ENCODE measurements at regions not wholly inside any gene's neighbourhood (a gene's known extent, or its start where the extent isn't known, plus 50 kb on each side); places are given as distances from the start of the nearest gene placed in this dataset.

GRCh38 chr5:67537439-67538148 is 341.0 kb upstream of the CD180 start:
- TF ChIP-seq SPI1 (IDR thresholded peaks at IDR 0.05; ENCODE audit: low read depth, low read length) (no peak), POLR2A (IDR thresholded peaks at IDR 0.05; ENCODE audit: low read depth, low read length) (no peak), POU2F2 (IDR thresholded peaks at IDR 0.05; ENCODE audit: low read depth, low read length) (no peak), POLR2AphosphoS5 (IDR thresholded peaks at IDR 0.05; ENCODE audit: low read depth, low read length) (no peak), TAF1 (IDR thresholded peaks at IDR 0.05; ENCODE audit: low read depth, low read length) (no peak), PAX5 (IDR thresholded peaks at IDR 0.05; ENCODE audit: insufficient read depth, low read length, severe bottlenecking) (no peak)
- FAIRE-seq (no peak), DNase-seq (ENCODE audit: insufficient read length, low spot score) (no peak)

GRCh38 chr5:67536866-67537265 is 340.3 kb upstream of the CD180 start:
- DNase-seq (ENCODE audit: insufficient read length, low spot score) (no peak), FAIRE-seq (no peak)
- TF ChIP-seq POU2F2 (IDR thresholded peaks at IDR 0.05; ENCODE audit: low read depth, low read length) (no peak), TAF1 (IDR thresholded peaks at IDR 0.05; ENCODE audit: low read depth, low read length) (no peak), SPI1 (IDR thresholded peaks at IDR 0.05; ENCODE audit: low read depth, low read length) (no peak), POLR2AphosphoS5 (IDR thresholded peaks at IDR 0.05; ENCODE audit: low read depth, low read length) (no peak), POLR2A (IDR thresholded peaks at IDR 0.05; ENCODE audit: low read depth, low read length) (no peak)

- FAIRE-seq (no peak), DNase-seq (ENCODE audit: insufficient read length, low spot score) (no peak)
- TF ChIP-seq TAF1 (IDR thresholded peaks at IDR 0.05; ENCODE audit: low read depth, low read length): no peak
- no peak for TF ChIP-seq POU2F2 (IDR thresholded peaks at IDR 0.05; ENCODE audit: low read depth, low read length)
- no peak for TF ChIP-seq PAX5 (IDR thresholded peaks at IDR 0.05; ENCODE audit: insufficient read depth, low read length, severe bottlenecking)
- TF ChIP-seq POLR2AphosphoS5 (IDR thresholded peaks at IDR 0.05; ENCODE audit: low read depth, low read length): no peak
- no peak for TF ChIP-seq SPI1 (IDR thresholded peaks at IDR 0.05; ENCODE audit: low read depth, low read length)
These were observed 334.1 kb upstream of the CD180 start for GRCh38 chr5:67530609-67531255.

- TF ChIP-seq TAF1 (IDR thresholded peaks at IDR 0.05; ENCODE audit: low read depth, low read length): no peak
- TF ChIP-seq PAX5 (IDR thresholded peaks at IDR 0.05; ENCODE audit: insufficient read depth, low read length, severe bottlenecking): no peak
- no peak for TF ChIP-seq SPI1 (IDR thresholded peaks at IDR 0.05; ENCODE audit: low read depth, low read length)
- no peak for TF ChIP-seq POU2F2 (IDR thresholded peaks at IDR 0.05; ENCODE audit: low read depth, low read length)
- no peak for TF ChIP-seq POLR2AphosphoS5 (IDR thresholded peaks at IDR 0.05; ENCODE audit: low read depth, low read length)
- TF ChIP-seq POLR2A (IDR thresholded peaks at IDR 0.05; ENCODE audit: low read depth, low read length): no peak
- FAIRE-seq (no peak), DNase-seq (ENCODE audit: insufficient read length, low spot score) (no peak)
These were observed 332.4 kb upstream of the CD180 start for GRCh38 chr5:67528953-67529352.

- FAIRE-seq (no peak), DNase-seq (ENCODE audit: insufficient read length, low spot score) (no peak)
- TF ChIP-seq PAX5 (IDR thresholded peaks at IDR 0.05; ENCODE audit: insufficient read depth, low read length, severe bottlenecking) (no peak), POU2F2 (IDR thresholded peaks at IDR 0.05; ENCODE audit: low read depth, low read length) (no peak), POLR2AphosphoS5 (IDR thresholded peaks at IDR 0.05; ENCODE audit: low read depth, low read length) (no peak), SPI1 (IDR thresholded peaks at IDR 0.05; ENCODE audit: low read depth, low read length) (no peak), TAF1 (IDR thresholded peaks at IDR 0.05; ENCODE audit: low read depth, low read length) (no peak), POLR2A (IDR thresholded peaks at IDR 0.05; ENCODE audit: low read depth, low read length) (no peak)
These were observed 330.2 kb upstream of the CD180 start for GRCh38 chr5:67526793-67527192.

- DNase-seq (ENCODE audit: insufficient read length, low spot score) (no peak), FAIRE-seq (no peak)
- no peak for TF ChIP-seq TAF1 (IDR thresholded peaks at IDR 0.05; ENCODE audit: low read depth, low read length)
- TF ChIP-seq SPI1 (IDR thresholded peaks at IDR 0.05; ENCODE audit: low read depth, low read length): no peak
- no peak for TF ChIP-seq POLR2AphosphoS5 (IDR thresholded peaks at IDR 0.05; ENCODE audit: low read depth, low read length)
- TF ChIP-seq POLR2A (IDR thresholded peaks at IDR 0.05; ENCODE audit: low read depth, low read length): no peak
- TF ChIP-seq POU2F2 (IDR thresholded peaks at IDR 0.05; ENCODE audit: low read depth, low read length): no peak
- no peak for TF ChIP-seq PAX5 (IDR thresholded peaks at IDR 0.05; ENCODE audit: insufficient read depth, low read length, severe bottlenecking)
These were observed 323.7 kb upstream of the CD180 start for GRCh38 chr5:67520161-67520908.

GRCh38 chr5:67518227-67518626 is 321.6 kb upstream of the CD180 start:
- no peak for DNase-seq (ENCODE audit: insufficient read length, low spot score)
- TF ChIP-seq POLR2A (IDR thresholded peaks at IDR 0.05; ENCODE audit: low read depth, low read length): no peak
- TF ChIP-seq POLR2AphosphoS5 (IDR thresholded peaks at IDR 0.05; ENCODE audit: low read depth, low read length): no peak
- no peak for TF ChIP-seq PAX5 (IDR thresholded peaks at IDR 0.05; ENCODE audit: insufficient read depth, low read length, severe bottlenecking)
- no peak for TF ChIP-seq TAF1 (IDR thresholded peaks at IDR 0.05; ENCODE audit: low read depth, low read length)
- no peak for TF ChIP-seq POU2F2 (IDR thresholded peaks at IDR 0.05; ENCODE audit: low read depth, low read length)
- no peak for TF ChIP-seq SPI1 (IDR thresholded peaks at IDR 0.05; ENCODE audit: low read depth, low read length)
- no peak for FAIRE-seq

GRCh38 chr5:67516948-67517565 is 320.5 kb upstream of the CD180 start:
- no peak for FAIRE-seq
- no peak for DNase-seq (ENCODE audit: insufficient read length, low spot score)
- TF ChIP-seq POLR2A (IDR thresholded peaks at IDR 0.05; ENCODE audit: low read depth, low read length) (no peak), SPI1 (IDR thresholded peaks at IDR 0.05; ENCODE audit: low read depth, low read length) (no peak), PAX5 (IDR thresholded peaks at IDR 0.05; ENCODE audit: insufficient read depth, low read length, severe bottlenecking) (no peak), POU2F2 (IDR thresholded peaks at IDR 0.05; ENCODE audit: low read depth, low read length) (no peak)

- TF ChIP-seq TAF1 (IDR thresholded peaks at IDR 0.05; ENCODE audit: low read depth, low read length): no peak
- no peak for TF ChIP-seq POU2F2 (IDR thresholded peaks at IDR 0.05; ENCODE audit: low read depth, low read length)
- TF ChIP-seq POLR2A (IDR thresholded peaks at IDR 0.05; ENCODE audit: low read depth, low read length): no peak
- no peak for TF ChIP-seq PAX5 (IDR thresholded peaks at IDR 0.05; ENCODE audit: insufficient read depth, low read length, severe bottlenecking)
- no peak for TF ChIP-seq SPI1 (IDR thresholded peaks at IDR 0.05; ENCODE audit: low read depth, low read length)
- no peak for TF ChIP-seq POLR2AphosphoS5 (IDR thresholded peaks at IDR 0.05; ENCODE audit: low read depth, low read length)
- no peak for DNase-seq (ENCODE audit: insufficient read length, low spot score)
- FAIRE-seq: no peak
These were observed 319.2 kb upstream of the CD180 start for GRCh38 chr5:67515762-67516161.
